Anterior cingulate cortex (tissue), 58 donors: ENCODE measurements at regions not wholly inside any gene's neighbourhood (a gene's known extent, or its start where the extent isn't known, plus 50 kb on each side); places are given as distances from the start of the nearest gene placed in this dataset.

Experiments
- DNase-seq, 58 donors: peaks; one replicate each; lab custom pipeline; 2025; lab: John Stamatoyannopoulos, UW

DNA sequence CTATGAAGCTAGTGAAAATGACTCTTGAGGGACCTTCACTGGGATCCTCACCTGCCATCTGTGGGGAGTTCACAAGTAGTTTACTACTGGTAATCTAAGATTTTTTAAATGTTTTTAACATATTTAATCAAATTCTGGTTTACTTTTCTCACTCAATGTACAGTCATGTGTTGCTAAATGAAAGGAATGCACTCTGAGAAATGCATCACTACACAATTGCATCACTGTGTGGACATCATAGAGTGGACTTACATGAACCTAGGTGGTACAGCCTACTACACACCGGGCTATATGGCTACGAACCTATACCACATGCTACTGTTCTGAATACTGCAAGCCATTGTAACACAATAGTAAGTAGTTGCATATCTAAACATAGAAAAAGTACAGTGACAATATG is 528.0 kb downstream of the BCL11A start:
- DNase-seq = no peak

DNA sequence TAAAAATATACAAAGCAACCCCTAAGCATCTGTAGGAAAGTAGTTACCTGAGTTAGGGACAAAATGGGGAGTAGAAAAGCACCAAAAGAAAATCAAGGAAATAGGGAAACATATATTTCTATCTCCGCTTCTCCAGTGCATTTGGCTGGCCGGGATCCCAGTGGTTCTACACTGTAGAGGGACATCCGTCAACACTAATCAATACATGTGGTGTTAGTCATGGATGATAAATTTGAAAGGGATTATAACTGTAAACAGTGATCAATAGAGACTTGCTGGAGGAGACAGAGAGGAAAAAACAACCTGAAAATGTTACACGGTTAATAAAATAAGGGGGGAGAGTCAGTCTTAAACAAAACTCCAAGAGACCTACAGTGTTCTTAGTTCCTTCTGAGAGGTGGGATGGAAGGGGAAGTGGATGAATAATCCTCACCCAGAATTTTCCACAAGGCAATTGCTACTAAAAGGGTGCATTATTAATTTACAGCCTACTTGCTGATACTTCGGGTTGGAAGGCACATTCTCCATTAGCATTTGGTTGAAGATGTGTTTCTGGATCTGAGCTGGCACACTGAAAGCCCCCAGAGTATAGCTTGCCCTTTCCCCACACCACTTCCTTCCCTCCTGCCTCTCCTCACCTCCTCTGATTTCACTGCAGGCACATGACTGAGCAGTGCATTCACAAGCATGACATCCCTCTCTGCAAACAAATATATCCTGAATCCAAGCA is 530.0 kb downstream of the BCL11A start:
- no peak for DNase-seq

DNA sequence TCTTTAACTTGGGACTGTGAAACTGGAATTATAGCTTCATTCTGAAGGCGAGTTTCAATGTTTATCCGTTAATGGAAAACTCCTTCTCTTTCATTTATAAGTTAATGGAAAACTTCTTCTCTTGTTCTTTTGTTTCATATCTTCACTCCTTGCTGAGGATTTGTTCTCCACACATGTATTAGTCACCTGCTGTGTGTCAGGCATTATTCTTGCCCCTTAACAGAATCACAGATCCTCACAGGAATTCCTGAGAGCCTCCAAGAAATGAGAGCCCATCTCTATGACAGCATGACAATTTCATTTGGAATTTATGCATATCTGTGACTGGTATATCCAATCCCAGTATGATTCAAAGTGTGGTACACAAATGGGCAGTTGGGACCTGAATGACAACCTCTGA is 545.8 kb downstream of the BCL11A start:
- DNase-seq = no peak

DNA sequence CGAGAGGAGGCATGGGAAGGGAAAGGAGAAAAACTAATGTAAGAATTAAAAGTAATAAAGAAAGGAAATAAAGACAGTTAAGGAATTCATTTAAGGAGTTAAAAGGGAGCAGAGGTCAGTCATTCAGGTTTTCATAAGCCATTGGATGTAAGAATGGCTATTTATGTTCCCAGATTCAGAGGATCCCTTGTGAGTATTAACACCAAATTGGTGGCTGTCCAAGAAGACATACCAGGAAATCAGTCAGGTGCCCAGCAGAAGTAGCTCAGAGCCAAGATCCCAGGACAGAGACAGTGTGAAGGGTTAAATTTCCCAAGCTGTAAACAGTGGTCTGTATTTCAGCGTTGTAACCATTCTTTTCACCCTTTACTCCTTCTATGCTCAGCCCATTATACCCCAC is 550.4 kb downstream of the BCL11A start:
- no peak for DNase-seq

DNA sequence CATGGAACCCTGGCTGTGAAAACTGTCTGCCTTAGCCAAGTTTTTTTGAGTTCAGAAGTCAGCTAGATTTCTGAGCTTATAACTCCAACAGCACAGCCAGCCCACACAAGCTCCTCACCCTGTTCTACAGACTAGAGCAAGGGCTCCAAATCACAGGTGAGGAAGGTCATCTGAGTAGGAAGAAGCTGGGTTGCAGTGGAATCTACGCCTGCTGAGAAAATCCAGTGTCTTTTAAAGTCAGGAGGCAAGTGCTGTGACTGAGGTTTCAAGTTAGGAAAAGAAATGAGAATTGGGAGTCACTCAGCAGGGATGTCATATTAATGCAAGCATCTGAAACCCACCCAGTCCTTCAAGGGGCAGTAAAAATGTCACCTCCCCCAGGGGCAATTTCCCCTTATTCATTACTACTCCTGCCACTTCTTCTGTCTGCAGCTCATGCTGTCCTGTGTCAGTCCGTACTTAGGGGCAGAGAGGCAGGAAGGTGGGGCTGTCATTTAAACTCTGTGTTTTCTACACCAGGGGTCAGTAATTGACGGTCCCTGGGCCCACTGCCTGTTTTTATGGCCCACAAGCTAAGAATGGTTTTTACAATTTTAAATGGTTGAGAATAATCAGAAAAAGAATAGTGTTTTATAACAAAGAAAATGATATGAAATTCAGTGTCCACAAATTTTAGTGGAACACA is 551.1 kb downstream of the BCL11A start:
- no peak for DNase-seq

DNA sequence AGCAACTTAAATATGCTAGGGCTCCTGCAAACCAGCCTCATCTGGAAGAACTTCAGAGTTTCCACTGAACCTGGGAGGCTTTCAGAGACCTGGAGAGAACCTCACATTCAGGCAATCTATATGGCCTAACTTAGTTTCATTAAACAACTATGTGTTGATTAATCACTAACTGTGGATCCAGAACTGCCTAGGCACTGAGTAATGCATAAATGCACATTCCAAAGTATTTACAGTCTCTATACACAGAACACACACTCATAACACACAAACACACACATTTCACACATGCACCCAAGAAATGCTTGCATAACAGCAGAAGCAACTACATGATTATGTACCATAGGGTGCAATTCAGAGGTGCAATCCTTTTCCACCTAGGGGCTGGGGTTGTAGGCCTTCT is 552.8 kb downstream of the BCL11A start:
- DNase-seq = no peak

DNA sequence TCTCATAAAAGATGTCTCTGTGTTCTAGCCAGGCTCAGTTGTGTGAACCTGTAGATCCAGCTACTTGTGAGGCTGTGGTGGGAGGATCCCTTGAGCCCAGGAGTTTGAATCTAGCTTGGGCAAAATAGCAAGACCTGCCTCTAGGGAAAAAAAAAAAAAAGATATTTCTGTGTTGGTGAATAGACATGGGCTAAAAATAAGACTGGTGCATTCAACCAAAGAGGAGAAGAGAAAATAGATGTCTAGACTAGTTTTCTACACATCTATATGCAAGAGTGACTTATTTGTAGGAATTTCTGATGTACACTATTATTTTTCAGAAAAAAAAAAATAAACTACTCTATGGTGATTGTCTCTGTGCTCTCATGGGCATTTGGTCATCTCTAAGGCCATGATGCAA is 555.1 kb downstream of the BCL11A start:
- no peak for DNase-seq

DNA sequence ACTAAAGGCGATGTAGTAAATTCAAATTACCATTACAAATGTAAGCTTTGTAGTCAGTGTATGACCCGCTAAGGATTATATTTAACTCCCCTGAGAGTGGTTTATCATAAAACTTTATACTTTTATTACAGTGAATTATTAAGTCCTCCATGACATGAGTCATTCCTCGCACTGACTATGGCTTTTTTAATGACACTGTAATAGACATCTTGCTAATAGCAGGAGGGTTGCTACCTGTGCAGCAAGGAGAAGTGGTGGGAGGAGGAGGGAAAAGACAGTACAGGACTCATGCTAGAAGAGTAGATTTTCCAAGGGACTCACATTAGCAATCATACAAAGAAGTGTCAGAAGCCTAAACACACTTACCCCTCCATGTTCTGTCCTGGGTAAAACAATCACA is 556.1 kb downstream of the BCL11A start:
- DNase-seq = no peak

DNA sequence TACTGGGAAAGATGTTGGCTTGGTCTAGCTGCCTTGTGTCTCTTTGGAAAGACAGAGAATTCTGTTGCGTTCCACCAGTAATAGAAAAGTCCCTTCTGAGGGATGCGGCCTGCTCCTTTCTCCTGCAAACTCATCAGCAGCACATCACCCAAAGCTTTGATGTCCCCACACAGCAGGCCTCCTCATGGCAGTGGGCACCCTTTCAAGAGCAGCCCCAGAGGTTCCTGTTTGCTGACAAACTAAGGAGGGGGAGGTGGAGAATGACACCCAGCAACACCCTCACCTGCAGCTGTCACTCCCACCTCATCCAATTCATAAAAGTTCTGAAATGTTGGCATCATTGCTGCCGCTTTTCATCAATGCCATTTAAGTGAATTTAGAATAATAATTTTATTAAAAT is 556.6 kb downstream of the BCL11A start:
- DNase-seq = no peak

DNA sequence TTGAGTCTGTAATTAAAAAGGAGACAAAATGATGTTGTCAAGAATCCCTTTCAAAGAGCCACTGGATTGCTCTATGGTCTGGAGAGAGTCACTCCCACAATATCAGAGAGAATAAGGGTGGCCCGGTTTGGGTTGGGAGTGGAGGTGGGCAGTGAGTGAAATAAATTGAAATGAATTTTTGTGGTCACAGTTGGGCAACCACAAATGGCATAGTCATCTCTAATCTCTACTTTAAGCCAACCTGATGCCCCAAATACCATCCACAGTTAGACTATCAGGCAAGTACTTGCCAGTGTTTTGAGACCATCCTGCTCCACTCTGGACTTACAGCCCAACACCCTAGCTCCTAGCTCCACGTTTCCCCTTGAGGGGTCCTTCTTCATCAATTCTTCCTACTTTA is 559.7 kb downstream of the BCL11A start:
- DNase-seq = no peak

DNA sequence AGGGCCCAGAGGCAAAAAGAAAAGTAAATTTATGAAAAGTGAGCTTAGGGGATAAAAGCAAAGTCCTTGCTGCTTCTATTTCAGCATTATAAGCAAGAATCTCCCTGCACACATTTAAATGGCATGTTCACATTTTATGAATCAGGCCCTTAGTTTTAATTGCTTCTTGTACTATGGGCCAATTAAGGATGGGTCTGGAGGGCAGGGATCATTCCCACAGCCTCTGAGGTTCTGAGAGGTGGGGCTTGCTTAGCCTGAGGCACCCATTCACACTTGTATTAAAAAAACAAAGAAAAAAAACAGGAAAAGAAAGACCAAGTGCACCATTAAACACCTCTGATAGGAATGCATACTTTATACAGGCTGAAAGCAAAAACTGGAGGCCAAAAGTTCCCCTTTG is 565.1 kb downstream of the BCL11A start:
- no peak for DNase-seq

DNA sequence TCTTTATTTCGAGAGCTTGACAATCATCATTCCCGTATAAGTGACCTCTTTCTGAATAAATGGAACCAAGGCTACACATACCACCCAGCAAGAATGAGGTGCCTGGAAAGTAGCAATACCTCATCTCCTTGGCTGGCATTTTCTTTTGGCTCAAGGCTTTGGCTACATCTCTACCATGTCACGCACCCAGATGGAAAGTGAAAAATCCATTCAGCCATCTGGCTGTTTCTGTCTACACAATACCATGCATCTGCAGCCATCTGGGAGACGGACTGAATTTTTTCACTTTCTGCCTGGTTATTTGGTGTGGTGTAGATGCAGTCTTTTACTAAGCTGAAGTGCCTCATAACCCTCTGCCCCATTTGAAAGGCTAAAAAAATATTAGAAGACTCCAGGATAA is 566.9 kb downstream of the BCL11A start:
- peak in 3 of 58 donors; percentile 2 to 5 (median 4) for DNase-seq

DNA sequence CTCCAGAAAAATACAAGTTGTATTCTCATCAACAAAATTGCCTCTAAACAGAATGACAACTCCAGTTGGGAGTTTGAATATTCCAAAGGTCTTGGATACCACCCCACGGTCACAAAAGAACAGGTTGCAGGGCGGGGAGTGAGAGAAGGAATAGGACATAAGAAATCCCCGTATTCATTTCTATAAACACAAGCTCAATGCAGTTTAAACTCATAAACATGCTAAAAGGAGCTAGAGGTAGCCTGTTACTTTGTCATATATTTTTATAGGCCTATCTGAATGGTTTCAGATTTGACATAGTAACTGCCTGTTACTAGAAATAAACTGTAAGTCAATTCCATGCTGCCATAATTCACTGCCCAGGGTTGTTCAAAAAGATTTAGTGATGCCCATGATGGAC is 567.5 kb downstream of the BCL11A start:
- no peak for DNase-seq

DNA sequence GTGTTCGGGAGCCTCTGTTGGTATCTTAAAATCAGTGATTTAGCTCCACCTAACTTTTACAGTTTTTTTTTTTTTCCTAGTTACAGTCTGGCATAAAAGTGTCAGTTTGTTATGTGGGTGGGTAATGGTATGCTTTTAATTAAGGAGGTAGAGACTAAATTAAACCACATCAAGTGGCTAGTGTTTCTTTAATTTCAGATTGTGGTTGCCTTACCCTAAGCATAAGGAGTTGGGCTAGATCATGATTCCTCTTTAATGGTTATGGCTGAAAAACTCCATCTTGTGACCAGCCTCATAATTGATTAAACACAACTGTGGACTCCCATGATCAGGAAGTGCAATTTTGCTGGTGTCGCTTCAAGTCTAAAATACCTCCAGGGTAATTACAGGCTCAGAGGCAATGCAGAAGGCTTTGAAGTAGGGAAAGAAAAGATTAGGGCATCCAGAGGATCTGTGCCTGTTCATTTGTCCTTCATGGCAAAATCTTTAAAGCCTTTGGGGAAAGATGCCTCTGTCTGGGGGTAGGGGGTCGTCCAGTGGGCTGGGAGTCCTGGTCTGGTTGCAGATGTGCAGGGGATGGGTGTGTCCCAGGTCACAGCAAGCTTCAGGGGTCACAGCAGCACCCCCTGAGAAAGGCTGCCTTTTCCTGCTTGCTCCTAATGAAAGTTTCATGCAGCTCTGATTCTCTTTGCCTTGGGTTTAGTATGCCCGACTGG is 579.2 kb downstream of the BCL11A start:
- DNase-seq = no peak

DNA sequence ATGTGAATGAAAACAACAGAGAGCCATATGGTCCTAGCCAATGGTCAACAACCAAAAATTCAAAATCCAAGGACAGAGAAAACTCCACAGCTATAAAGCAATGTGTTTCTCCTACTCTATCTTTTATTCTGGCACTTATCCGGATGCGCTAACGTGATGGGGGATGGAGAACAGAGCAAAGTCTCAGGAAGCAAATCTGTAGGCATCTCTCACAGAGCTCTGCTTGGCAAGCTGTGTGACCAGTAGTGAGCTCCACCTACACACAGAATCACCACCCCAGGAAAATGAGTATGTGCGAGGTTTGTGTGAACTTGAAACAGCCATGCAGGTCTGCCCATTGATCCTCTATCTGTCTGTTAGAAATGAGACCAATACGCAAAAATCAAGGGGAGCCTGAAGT is 584.3 kb downstream of the BCL11A start:
- DNase-seq = peak in 8 of 58 donors; percentile 3 to 48 (median 12)

DNA sequence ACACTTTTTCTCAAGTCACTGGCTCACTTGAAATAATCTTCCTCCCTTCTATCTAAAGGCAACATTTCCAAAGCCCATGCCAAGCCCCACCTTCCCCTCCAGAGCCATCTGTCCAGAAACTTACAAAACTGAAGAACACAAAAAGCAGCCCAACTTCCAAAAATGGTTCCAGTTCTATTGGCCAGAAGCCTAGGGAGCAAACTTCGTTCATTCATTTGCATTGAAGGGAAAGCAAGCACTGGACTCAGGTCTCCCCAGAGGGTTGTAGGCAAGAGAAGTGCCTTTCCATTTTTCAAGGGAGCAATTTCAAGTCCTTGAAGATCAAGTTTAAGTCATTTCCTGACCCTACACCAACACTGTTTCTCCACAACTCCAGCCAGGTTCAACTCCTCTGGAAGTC is 585.0 kb downstream of the BCL11A start:
- peak in 2 of 58 donors; percentile 1 to 22 for DNase-seq

DNA sequence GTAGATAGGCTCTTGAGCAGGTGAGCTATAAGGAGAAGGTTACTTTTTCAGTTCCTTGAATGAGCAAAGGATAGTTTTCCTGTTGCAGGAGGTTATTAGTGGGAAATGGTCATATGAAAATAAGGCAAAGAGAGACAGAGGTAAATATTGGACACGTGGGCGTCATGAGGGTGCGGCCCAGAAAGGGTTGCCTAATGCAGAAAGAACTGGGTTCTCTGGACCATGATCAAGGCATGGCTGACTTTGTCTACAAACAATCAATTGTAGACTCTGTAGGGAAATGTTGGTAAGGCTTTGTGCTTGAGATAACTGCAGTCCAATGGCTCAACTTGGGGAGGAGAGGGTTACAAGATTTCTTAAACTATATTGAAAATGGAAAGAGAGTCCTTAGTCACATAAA is 585.8 kb downstream of the BCL11A start:
- DNase-seq = no peak

DNA sequence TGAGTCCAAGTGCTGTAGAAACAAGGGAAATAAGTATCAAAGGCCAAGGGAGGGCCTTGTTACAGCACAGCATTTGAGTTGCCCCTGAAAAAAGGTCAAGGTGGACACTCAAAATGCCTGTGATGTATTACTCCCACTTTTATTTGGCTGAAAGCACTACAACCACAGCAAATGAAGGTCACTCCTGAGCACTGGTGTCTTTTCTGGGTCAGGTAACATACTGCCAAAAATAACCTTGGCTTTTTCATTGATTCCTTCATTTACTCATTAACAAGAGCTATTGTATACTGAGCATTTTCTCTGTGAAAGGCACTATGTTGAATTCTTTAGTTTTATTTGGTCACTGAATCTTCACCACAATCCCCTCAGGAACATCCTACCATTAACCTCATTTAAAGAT is 590.3 kb downstream of the BCL11A start:
- DNase-seq = no peak

DNA sequence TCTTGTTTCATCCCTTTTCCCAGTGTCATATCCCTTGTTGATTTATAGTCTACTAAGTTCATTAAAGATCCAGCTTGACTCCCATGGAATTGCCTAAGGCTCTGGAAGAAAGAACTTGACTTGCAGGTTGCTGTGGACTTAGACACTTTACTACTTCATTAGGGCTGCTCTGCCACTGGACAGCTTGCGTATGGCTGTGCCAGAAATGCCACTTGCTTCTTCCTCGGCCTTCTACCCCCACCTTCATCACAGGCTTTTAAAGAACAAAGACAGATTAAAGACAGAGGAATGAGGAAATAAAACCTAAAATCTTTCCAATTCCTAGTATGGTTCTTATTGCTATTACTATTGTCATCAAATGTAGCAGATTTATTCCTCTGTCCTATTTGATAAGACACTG is 591.7 kb downstream of the BCL11A start:
- DNase-seq = no peak

DNA sequence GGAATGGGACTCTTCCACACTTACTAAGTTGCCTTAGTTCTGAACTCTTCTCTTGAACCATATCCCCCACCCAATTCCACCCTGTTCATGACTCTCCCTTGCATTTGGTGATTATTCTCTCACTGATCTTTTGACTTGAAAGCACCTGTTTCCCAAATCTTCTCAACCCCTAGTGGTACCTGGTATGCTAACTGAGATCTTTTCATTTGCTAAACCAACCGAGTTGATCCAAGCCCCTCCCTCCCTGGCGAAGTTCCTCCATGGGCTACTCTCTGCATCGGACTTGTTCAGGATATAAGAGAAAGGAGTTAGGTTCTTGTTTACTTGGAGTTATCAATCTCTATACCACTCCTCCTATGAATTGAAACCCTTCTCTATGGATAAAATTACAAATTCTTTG is 593.5 kb downstream of the BCL11A start:
- DNase-seq = no peak

DNA sequence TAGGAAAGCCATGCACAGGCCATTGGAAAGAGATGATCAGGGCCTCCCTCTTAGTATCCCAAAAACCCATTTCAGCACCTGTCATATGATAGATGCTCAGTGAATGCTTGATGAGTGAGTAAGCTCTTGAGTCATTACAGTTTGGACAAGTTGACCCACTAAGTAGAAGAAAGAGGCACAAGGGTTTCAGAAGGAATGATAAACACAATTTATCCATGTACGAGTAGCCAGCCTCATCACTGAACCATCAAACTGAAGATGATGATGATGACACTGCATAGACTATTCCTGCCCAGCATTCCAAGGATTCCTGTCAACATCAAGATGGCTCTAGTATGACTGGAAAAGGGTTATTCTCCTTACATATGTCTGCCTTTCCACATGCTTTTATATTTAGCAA is 596.0 kb downstream of the BCL11A start:
- no peak for DNase-seq

DNA sequence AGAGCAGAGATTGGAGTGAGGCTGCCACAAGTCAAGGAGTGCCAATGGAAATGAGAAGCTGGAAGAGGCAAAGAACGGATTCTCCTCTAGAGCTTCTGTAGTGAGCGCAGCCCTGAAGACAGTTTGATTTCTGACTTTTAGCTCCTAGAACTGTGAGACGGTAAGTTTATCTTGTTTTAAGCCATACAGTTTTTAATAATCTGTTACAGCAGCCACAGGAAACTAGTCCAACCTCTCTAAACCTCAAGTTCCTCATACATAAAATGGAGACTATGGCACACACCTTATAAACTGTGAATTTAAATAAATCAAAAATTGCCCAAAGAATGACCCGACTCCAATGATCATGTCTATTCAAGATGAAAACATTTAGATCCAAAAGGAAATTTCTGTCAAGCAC is 596.5 kb downstream of the BCL11A start:
- DNase-seq = no peak
